Adrenal gland (tissue), 9 donors: ENCODE measurements at regions not wholly inside any gene's neighbourhood (a gene's known extent, or its start where the extent isn't known, plus 50 kb on each side); places are given as distances from the start of the nearest gene placed in this dataset.

ENCODE experiments used
- DNase-seq, 7 donors: peaks; one replicate each; pipeline ENCODE4 v3.0.0-alpha.2; 2019 to 2020
- H3K27ac ChIP-seq, 5 donors: fragments of 200-600 bp; sonication (generic) in 4 of 5; 1 replicate in 3 of 5; 2 replicates in 2 of 5; pipeline versions ENCODE4 v1.5.1 to v1.8.0; 2016 to 2020; ENCODE audit warnings: mild to moderate bottlenecking in 1 of 5
- H3K27me3 ChIP-seq: fragments of 200-600 bp; 2 replicates; pipeline ENCODE4 v1.8.0; 2021
- H3K36me3 ChIP-seq, 2 donors: fragments of 200-600 bp; replicated peaks in 1 of 2; 1 replicate in 1 of 2; 2 replicates in 1 of 2; pipeline versions ENCODE4 v1.5.1 to v1.8.0; 2018 to 2022
- H3K4me1 ChIP-seq, 2 donors: fragments of 200-600 bp; replicated peaks in 1 of 2; 1 replicate in 1 of 2; 2 replicates in 1 of 2; pipeline versions ENCODE4 v1.5.1 to v1.8.0; 2018 to 2021
- H3K4me3 ChIP-seq, 4 donors: fragments of 200-600 bp; sonication (generic) in 3 of 4; one replicate each; pipeline ENCODE4 v1.5.1; 2016 to 2018
- H3K9me3 ChIP-seq, 3 donors: fragments of 200-600 bp; sonication (generic) in 1 of 3; replicated peaks in 1 of 3; 1 replicate in 2 of 3; 2 replicates in 1 of 3; pipeline versions ENCODE4 v1.5.1 to v1.8.0; 2016 to 2021
- POLR2A ChIP-seq, 2 donors: fragments of 450-650 bp; IDR thresholded peaks; one replicate each; pipeline ENCODE4 v1.6.1; 2017; ENCODE audit warnings: antibody characterized with exemption in 2 of 2, mild to moderate bottlenecking in 2 of 2, moderate library complexity in 1 of 2
- WGBS, 4 donors: extraction: QIAGEN DNeasy Blood & Tissue Kit in 2 of 4; methylation state at CpG; one replicate each; pipeline versions ENCODE4 v1.1.5 to v1.1.7; 2013 to 2017; 5-methylcytosine and 5-hydroxymethylcytosine counted together
- intact Hi-C, 2 donors: fragments of 100-400 bp; cut with DNase I; formaldehyde crosslinking; loops; one replicate each; pipeline versions ENCODE4 v1.14.1 to v1.15.0; 2022 to 2023
- TF ChIP-seq, protein P1 (sequence below), 6 experiments: fragments of 450-650 bp in 4 of 6; fragments of 200-600 bp in 2 of 6; sonication (generic) in 1 of 6; IDR thresholded peaks; 1 replicate in 5 of 6; 2 replicates in 1 of 6; pipeline versions ENCODE4 v1.5.1 to v1.8.0; 2016 to 2021; ENCODE audit warnings: antibody characterized with exemption in 6 of 6, mild to moderate bottlenecking in 2 of 6, moderate library complexity in 1 of 6
- donor health status: healthy with polysubstance abuse.
- donor health status: Bipolar disorder and iron deficiency.
- donor health status: DM: yes; HTN: yes; CAD: no.
- donor health status: DM: no; HTN: no; CAD: no.
- donor health status: DM: no; HTN: no; CAD: no.

DNA sequence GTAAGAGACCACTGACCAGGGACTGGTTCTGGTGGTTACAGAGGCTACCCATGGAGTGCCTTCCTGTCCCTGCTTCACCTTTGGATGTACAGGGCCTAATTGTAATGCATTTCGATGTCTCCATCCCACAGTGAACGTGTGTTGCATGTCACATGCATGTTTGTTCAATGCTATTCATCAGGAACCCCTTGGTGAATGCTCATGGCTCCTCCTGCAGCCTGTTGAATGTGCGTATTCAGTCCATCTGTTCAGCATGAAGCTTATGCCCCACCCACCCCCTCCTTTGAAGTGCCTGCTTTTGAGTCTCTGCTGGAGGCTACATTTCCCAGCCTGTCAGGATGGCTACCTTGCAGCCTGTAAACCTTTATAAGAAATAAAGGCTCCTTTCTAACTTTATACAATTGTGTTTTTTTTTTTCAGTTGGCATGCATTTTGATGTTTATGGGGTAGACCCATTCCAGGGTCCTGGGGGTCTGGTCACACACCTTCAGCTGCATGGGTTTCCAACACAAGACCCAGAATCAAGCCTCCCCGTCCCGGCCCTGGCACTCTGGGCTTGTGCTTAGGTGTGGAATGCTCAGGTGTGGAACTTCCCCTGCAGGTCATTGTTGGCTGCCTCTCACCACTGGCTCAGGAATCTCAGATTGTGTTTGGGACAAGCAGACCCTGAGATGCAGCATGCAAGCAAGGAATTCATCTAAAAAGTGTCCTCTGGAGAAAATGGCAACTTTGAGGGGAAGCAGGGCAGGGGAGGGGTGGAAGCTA is 238.8 kb upstream of the HDAC4 start:
- Histone ChIP-seq H3K9me3 (no peaks in the 10 kb centered on the region), H3K27me3 (no peaks in the 10 kb centered on the region), H3K4me3 (no peak overlapping the region), H3K36me3 (no peaks in the 10 kb centered on the region), H3K4me1 (no peaks in the 10 kb centered on the region), H3K27ac (no peak overlapping the region)
- intact Hi-C loops, result no loop called here
- TF ChIP-seq POLR2A (IDR thresholded peaks at IDR 0.05), result no peak
- TF ChIP-seq, protein P1, sequence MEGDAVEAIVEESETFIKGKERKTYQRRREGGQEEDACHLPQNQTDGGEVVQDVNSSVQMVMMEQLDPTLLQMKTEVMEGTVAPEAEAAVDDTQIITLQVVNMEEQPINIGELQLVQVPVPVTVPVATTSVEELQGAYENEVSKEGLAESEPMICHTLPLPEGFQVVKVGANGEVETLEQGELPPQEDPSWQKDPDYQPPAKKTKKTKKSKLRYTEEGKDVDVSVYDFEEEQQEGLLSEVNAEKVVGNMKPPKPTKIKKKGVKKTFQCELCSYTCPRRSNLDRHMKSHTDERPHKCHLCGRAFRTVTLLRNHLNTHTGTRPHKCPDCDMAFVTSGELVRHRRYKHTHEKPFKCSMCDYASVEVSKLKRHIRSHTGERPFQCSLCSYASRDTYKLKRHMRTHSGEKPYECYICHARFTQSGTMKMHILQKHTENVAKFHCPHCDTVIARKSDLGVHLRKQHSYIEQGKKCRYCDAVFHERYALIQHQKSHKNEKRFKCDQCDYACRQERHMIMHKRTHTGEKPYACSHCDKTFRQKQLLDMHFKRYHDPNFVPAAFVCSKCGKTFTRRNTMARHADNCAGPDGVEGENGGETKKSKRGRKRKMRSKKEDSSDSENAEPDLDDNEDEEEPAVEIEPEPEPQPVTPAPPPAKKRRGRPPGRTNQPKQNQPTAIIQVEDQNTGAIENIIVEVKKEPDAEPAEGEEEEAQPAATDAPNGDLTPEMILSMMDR (IDR thresholded peaks at IDR 0.05), result no peak
- no peak for DNase-seq
- 88 to 96% (median 89%) methylated on average over 5 of the region's 5 CpGs for WGBS, 4 donors

- no peaks in the 10 kb centered on the region for H3K9me3 ChIP-seq
- intact Hi-C loops, result no loop called here
- no peaks in the 10 kb centered on the region for H3K36me3 ChIP-seq
- no peak overlapping the region for H3K4me3 ChIP-seq
- 79 to 83% (median 82%) methylated on average over 4 of the region's 4 CpGs for WGBS, 4 donors
- DNase-seq, result no peak
- TF ChIP-seq, protein P1 (IDR thresholded peaks at IDR 0.05), result no peak
- no peak for TF ChIP-seq POLR2A (IDR thresholded peaks at IDR 0.05)
- no peaks in the 10 kb centered on the region for H3K4me1 ChIP-seq
- H3K27ac ChIP-seq, result no peak overlapping the region
- H3K27me3 ChIP-seq, result no peaks in the 10 kb centered on the region
Measured at GRCh38 chr2:239638376-239638775, 237.6 kb upstream of the HDAC4 start.

GRCh38 chr2:239636808-239637207 is 236.0 kb upstream of the HDAC4 start:
- WGBS, 4 donors, result 79 to 96% (median 89%) methylated on average over 3 of the region's 3 CpGs
- intact Hi-C loops, result no loop called here
- no peaks in the 10 kb centered on the region for H3K27me3 ChIP-seq
- H3K9me3 ChIP-seq, result no peaks in the 10 kb centered on the region
- H3K36me3 ChIP-seq, result no peaks in the 10 kb centered on the region
- no peak overlapping the region for H3K27ac ChIP-seq
- TF ChIP-seq POLR2A (IDR thresholded peaks at IDR 0.05), result no peak
- no peak for DNase-seq
- no peak overlapping the region for H3K4me3 ChIP-seq
- no peaks in the 10 kb centered on the region for H3K4me1 ChIP-seq

- WGBS, 4 donors, result 75 to 94% (median 88%) methylated on average over 3 to 4 of the region's 4 CpGs
- no peak for TF ChIP-seq POLR2A (IDR thresholded peaks at IDR 0.05)
- TF ChIP-seq, protein P1 (IDR thresholded peaks at IDR 0.05), result no peak
- Histone ChIP-seq H3K4me3 (no peak overlapping the region), H3K27me3 (no peaks in the 10 kb centered on the region), H3K9me3 (no peaks in the 10 kb centered on the region), H3K36me3 (no peaks in the 10 kb centered on the region), H3K27ac (no peak overlapping the region), H3K4me1 (peaks cover 0 to 3% of the 10 kb centered on the region in 2 donors)
- no peak for DNase-seq
- intact Hi-C loops, result no loop called here
Measured at GRCh38 chr2:239634769-239635168, 233.9 kb upstream of the HDAC4 start.
